PC-3 (cell line): ENCODE measurements at regions not wholly inside any gene's neighbourhood (a gene's known extent, or its start where the extent isn't known, plus 50 kb on each side); places are given as distances from the start of the nearest gene placed in this dataset.

ENCODE experiments used
- EZH2phosphoT487 ChIP-seq: fragments of 300-600 bp; sonication (generic); IDR thresholded peaks from 2 replicates; pipeline ENCODE4 v1.6.1; 2018; ENCODE audit warnings: mild to moderate bottlenecking, antibody characterized with exemption, low read length, borderline replicate concordance
- TF ChIP-seq, protein P1 (sequence below): fragments of 300-600 bp; sonication (generic); conservative IDR thresholded peaks from 2 replicates; pipeline ENCODE4 v1.5.1; 2017; ENCODE audit warnings: antibody characterized with exemption, low read depth, mild to moderate bottlenecking, low read length

DNA sequence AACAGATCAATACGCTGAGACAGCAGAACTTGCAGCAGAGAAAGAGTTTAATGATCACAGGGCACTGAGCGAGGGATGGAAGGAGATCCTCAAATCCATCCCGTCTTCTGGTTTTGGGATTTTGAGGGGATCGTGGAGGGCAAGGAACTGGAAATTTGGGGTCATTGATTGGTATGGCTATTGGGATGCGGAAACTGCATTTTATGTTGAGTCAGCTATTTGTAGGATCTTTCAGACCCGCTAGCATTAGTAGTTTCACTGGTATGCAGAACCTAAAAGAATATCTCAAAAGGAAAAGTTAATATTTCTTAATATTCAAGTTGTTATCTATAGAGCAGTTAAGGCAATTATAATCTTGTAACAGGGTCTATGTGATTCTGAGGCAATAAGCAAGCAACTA is 771.7 kb upstream of the CTNND2 start:
- TF ChIP-seq EZH2phosphoT487: no peak
- TF ChIP-seq, protein P1, sequence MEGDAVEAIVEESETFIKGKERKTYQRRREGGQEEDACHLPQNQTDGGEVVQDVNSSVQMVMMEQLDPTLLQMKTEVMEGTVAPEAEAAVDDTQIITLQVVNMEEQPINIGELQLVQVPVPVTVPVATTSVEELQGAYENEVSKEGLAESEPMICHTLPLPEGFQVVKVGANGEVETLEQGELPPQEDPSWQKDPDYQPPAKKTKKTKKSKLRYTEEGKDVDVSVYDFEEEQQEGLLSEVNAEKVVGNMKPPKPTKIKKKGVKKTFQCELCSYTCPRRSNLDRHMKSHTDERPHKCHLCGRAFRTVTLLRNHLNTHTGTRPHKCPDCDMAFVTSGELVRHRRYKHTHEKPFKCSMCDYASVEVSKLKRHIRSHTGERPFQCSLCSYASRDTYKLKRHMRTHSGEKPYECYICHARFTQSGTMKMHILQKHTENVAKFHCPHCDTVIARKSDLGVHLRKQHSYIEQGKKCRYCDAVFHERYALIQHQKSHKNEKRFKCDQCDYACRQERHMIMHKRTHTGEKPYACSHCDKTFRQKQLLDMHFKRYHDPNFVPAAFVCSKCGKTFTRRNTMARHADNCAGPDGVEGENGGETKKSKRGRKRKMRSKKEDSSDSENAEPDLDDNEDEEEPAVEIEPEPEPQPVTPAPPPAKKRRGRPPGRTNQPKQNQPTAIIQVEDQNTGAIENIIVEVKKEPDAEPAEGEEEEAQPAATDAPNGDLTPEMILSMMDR: no peak
